Trophoblast cell (in vitro differentiated cells and primary cell): ENCODE measurements at regions not wholly inside any gene's neighbourhood (a gene's known extent, or its start where the extent isn't known, plus 50 kb on each side); places are given as distances from the start of the nearest gene placed in this dataset.
"Not testable (repeated sequence)": the region's sequence is repeated elsewhere in the genome, so short reads cannot be mapped to it uniquely, and the experiment has no call there.

Source experiments
- DNase-seq, 2 donors: peaks; one replicate each; pipeline ENCODE4 v3.0.0-alpha.2; 2016
- H2AFZ ChIP-seq: 2 replicates; pipeline ENCODE4 v1.6.1; 2013; ENCODE audit warnings: low read length, moderate library complexity, mild to moderate bottlenecking; ENCODE audit not compliant: insufficient read depth, poor library complexity
- H2AK5ac ChIP-seq: 2 replicates; pipeline ENCODE4 v1.6.1; 2013; ENCODE audit warnings: mild to moderate bottlenecking, low read length
- H2BK120ac ChIP-seq: 2 replicates; pipeline ENCODE4 v1.6.1; 2013; ENCODE audit warnings: low read length, mild to moderate bottlenecking, moderate library complexity; ENCODE audit not compliant: insufficient read depth, poor library complexity
- H2BK12ac ChIP-seq: 2 replicates; pipeline ENCODE4 v1.6.1; 2013; ENCODE audit warnings: mild to moderate bottlenecking, low read length, moderate library complexity
- H2BK5ac ChIP-seq: 2 replicates; pipeline ENCODE4 v1.6.1; 2013; ENCODE audit warnings: low read length, low read depth, moderate library complexity, mild to moderate bottlenecking; ENCODE audit not compliant: poor library complexity
- H3K14ac ChIP-seq: 2 replicates; pipeline ENCODE4 v1.6.1; 2013; ENCODE audit warnings: mild to moderate bottlenecking, low read length
- H3K18ac ChIP-seq: 2 replicates; pipeline ENCODE4 v1.6.1; 2013; ENCODE audit warnings: mild to moderate bottlenecking, low read length
- H3K23ac ChIP-seq: 2 replicates; pipeline ENCODE4 v1.6.1; 2013; ENCODE audit warnings: low read length
- H3K27ac ChIP-seq: 2 replicates; pipeline ENCODE4 v1.5.1; 2013; ENCODE audit warnings: low read depth, mild to moderate bottlenecking, inconsistent platforms, low read length, moderate library complexity
- H3K27me3 ChIP-seq: 2 replicates; pipeline ENCODE4 v1.6.1; 2013; ENCODE audit warnings: inconsistent platforms, mild to moderate bottlenecking, low read length, moderate library complexity; ENCODE audit not compliant: insufficient read depth
- H3K36me3 ChIP-seq, 2 experiments: 1 replicate in 1 of 2; 2 replicates in 1 of 2; pipeline ENCODE4 v1.6.1; 2013; ENCODE audit warnings: low read length in 2 of 2, mild to moderate bottlenecking in 2 of 2, moderate library complexity in 1 of 2; ENCODE audit not compliant: insufficient read depth in 2 of 2, control insufficient read depth in 1 of 2
- H3K4ac ChIP-seq: 2 replicates; pipeline ENCODE4 v1.6.1; 2013; ENCODE audit warnings: low read depth, mild to moderate bottlenecking, low read length, moderate library complexity
- H3K4me1 ChIP-seq, 2 experiments: 1 replicate in 1 of 2; 2 replicates in 1 of 2; pipeline ENCODE4 v1.6.1; 2013; ENCODE audit warnings: low read length in 2 of 2, mild to moderate bottlenecking in 2 of 2, moderate library complexity in 1 of 2; ENCODE audit not compliant: insufficient read depth in 2 of 2, control insufficient read depth in 1 of 2
- H3K4me2 ChIP-seq: 2 replicates; pipeline ENCODE4 v1.6.1; 2013; ENCODE audit warnings: inconsistent platforms, mild to moderate bottlenecking, low read length, moderate library complexity
- H3K4me3 ChIP-seq: 2 replicates; pipeline ENCODE4 v1.5.1; 2013; ENCODE audit warnings: mild to moderate bottlenecking, low read depth, low read length, inconsistent platforms
- H3K79me1 ChIP-seq: one replicate; pipeline ENCODE4 v1.6.1; 2013; ENCODE audit warnings: low read length
- H3K79me2 ChIP-seq: 2 replicates; pipeline ENCODE4 v1.6.1; 2013; ENCODE audit warnings: low read length, mild to moderate bottlenecking; ENCODE audit not compliant: control insufficient read depth, insufficient read depth, poor library complexity
- H3K9ac ChIP-seq: 2 replicates; pipeline ENCODE4 v1.6.1; 2013; ENCODE audit warnings: mild to moderate bottlenecking, low read length
- H3K9me3 ChIP-seq: 2 replicates; pipeline ENCODE4 v1.6.1; 2013; ENCODE audit warnings: low read depth, mild to moderate bottlenecking, control low read depth, inconsistent platforms, low read length; ENCODE audit not compliant: insufficient read depth
- H4K12ac ChIP-seq: 2 replicates; pipeline ENCODE4 v1.6.1; 2013; ENCODE audit warnings: low read depth, mild to moderate bottlenecking, low read length, moderate library complexity
- H4K8ac ChIP-seq: 2 replicates; pipeline ENCODE4 v1.6.1; 2013; ENCODE audit warnings: low read depth, mild to moderate bottlenecking, low read length, moderate library complexity
- H4K91ac ChIP-seq: one replicate; pipeline ENCODE4 v1.6.1; 2013; ENCODE audit warnings: low read depth, mild to moderate bottlenecking, low read length, moderate library complexity
- WGBS: extraction: QIAGEN DNeasy Blood & Tissue Kit; methylation state at CpG from one replicate; pipeline ENCODE4 v1.1.7; 2013; ENCODE audit warnings: missing lambda C conversion rate; ENCODE audit not compliant: insufficient read length, insufficient coverage; ENCODE audit errors: extremely low coverage; 5-methylcytosine and 5-hydroxymethylcytosine counted together

GRCh38 chr10:109312555-109312954 is 610.8 kb downstream of the XPNPEP1 start:
- not testable (repeated sequence) for H3K4me3 ChIP-seq, DNase-seq, H3K79me2 ChIP-seq, H4K8ac ChIP-seq, H2AFZ ChIP-seq, H3K4me2 ChIP-seq, H3K23ac ChIP-seq, H3K79me1 ChIP-seq, H3K4ac ChIP-seq, H3K4me1 ChIP-seq, H3K9ac ChIP-seq, H3K18ac ChIP-seq, H4K12ac ChIP-seq, H3K36me3 ChIP-seq, H3K27ac ChIP-seq, H3K14ac ChIP-seq, H4K91ac ChIP-seq, H2AK5ac ChIP-seq, H2BK12ac ChIP-seq, H2BK5ac ChIP-seq, H3K27me3 ChIP-seq, H3K9me3 ChIP-seq, H2BK120ac ChIP-seq
- no CpG with 5 or more reads among the region's 4 CpGs for WGBS

- DNase-seq: no peak
- Histone ChIP-seq H3K79me1 (no peaks in the 10 kb centered on the region), H3K27ac (no peak overlapping the region), H3K4me3 (no peak overlapping the region), H2AK5ac (no peak overlapping the region), H3K4ac (no peak overlapping the region), H3K9me3 (no peaks in the 10 kb centered on the region), H3K27me3 (no peaks in the 10 kb centered on the region), H3K4me2 (no peak overlapping the region), H3K18ac (no peak overlapping the region), H3K79me2 (no peaks in the 10 kb centered on the region), H4K12ac (no peak overlapping the region), H2AFZ (no peak overlapping the region), H2BK12ac (peak overlapping the region; percentile 71), H3K9ac (no peak overlapping the region), H2BK5ac (no peak overlapping the region), H3K4me1 (no peaks in the 10 kb centered on the region), H3K23ac (no peak overlapping the region), H4K8ac (no peak overlapping the region), H3K36me3 (no peaks in the 10 kb centered on the region), H4K91ac (no peak overlapping the region), H3K14ac (no peak overlapping the region), H2BK120ac (no peak overlapping the region)
- no CpG with 5 or more reads among the region's 6 CpGs for WGBS
Observed at GRCh38 chr10:109308971-109309370, 614.3 kb downstream of the XPNPEP1 start.

- not testable (repeated sequence) for H3K9me3 ChIP-seq, H3K9ac ChIP-seq, H2AFZ ChIP-seq, H4K12ac ChIP-seq, H3K4me2 ChIP-seq, H3K4ac ChIP-seq, H4K91ac ChIP-seq, H2BK5ac ChIP-seq, DNase-seq, H3K23ac ChIP-seq, H4K8ac ChIP-seq, H2BK12ac ChIP-seq, H3K4me3 ChIP-seq, H3K14ac ChIP-seq, H3K79me1 ChIP-seq, H3K27me3 ChIP-seq, H3K79me2 ChIP-seq, H3K36me3 ChIP-seq, H3K27ac ChIP-seq, H3K4me1 ChIP-seq, H3K18ac ChIP-seq, H2AK5ac ChIP-seq, H2BK120ac ChIP-seq
- no CpG with 5 or more reads among the region's 5 CpGs for WGBS
Observed at GRCh38 chr10:109307102-109307501, 616.2 kb downstream of the XPNPEP1 start.

GRCh38 chr10:109306698-109307097 is 616.6 kb downstream of the XPNPEP1 start:
- Histone ChIP-seq H2AFZ (no peak overlapping the region), H3K23ac (no peak overlapping the region), H2BK5ac (no peak overlapping the region), H3K36me3 (no peaks in the 10 kb centered on the region), H2BK120ac (no peak overlapping the region), H3K4me2 (no peak overlapping the region), H4K12ac (no peak overlapping the region), H3K4ac (no peak overlapping the region), H3K79me2 (no peaks in the 10 kb centered on the region), H3K14ac (no peak overlapping the region), H3K4me1 (no peaks in the 10 kb centered on the region), H4K8ac (no peak overlapping the region), H3K79me1 (no peaks in the 10 kb centered on the region), H3K9ac (no peak overlapping the region), H2AK5ac (no peak overlapping the region), H3K27me3 (no peaks in the 10 kb centered on the region), H3K18ac (no peak overlapping the region), H2BK12ac (no peak overlapping the region), H3K4me3 (no peak overlapping the region), H3K27ac (peak overlapping the region; percentile 26), H4K91ac (no peak overlapping the region), H3K9me3 (no peaks in the 10 kb centered on the region)
- no peak for DNase-seq
- no CpG with 5 or more reads among the region's 5 CpGs for WGBS
